Suppressor macrophage treated with lipopolysaccharide for 1 hour (primary cell): ENCODE measurements at regions not wholly inside any gene's neighbourhood (a gene's known extent, or its start where the extent isn't known, plus 50 kb on each side); places are given as distances from the start of the nearest gene placed in this dataset.

Source experiments
- DNase-seq, 3 donors: peaks; one replicate each; pipeline ENCODE4 v3.0.0-alpha.2; 2020 to 2022

DNA sequence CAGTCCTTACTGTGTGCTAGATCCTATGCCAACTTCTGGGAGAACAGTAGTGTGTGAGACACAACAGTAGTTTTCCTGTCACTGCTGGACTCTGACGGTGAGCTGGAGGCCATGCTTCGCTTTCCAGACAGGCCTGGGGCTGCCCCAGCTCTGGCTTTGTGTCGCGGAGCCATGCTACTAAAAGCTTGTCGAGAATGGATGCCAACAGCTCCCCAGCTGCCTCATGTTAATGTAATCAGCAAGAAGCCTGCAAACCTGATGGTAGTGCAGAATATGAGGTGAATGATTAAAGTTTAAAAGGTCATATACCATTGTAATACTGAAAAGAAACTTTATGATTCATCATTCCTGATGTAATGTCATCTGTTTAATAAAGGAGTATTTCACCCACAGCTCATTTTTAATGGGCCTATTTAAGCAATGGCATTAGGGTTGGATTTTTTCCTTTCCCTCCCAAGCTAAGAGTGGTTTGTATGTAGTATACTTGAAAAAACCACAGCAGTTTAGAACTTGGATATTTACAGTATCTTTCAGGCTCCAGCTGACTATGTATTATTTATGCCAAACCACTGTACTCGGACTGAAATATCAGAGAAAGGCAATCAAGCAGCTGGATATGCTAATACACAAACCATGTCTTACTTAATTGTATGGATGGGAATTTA is 343.0 kb downstream of the NUF2 start:
- DNase-seq: no peak

DNA sequence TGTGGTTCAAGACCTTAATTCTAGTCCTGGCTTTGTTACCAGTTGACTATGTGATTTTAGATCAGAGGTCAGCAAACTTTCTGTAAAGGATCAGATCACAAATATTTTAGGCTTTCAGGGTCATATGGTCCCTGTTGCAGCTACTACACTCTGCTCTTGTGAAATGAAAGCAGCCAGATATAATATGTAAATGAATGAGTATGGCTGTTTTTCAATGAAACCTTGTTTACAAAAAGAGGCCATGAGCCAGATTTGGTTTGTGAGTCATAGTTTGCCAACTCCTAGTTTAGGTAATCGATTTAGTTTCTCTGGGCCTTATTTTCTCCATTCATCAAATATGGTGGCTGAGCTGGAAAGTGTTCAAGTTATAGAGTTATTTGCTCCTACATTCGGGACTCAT is 346.7 kb downstream of the NUF2 start:
- no peak for DNase-seq

DNA sequence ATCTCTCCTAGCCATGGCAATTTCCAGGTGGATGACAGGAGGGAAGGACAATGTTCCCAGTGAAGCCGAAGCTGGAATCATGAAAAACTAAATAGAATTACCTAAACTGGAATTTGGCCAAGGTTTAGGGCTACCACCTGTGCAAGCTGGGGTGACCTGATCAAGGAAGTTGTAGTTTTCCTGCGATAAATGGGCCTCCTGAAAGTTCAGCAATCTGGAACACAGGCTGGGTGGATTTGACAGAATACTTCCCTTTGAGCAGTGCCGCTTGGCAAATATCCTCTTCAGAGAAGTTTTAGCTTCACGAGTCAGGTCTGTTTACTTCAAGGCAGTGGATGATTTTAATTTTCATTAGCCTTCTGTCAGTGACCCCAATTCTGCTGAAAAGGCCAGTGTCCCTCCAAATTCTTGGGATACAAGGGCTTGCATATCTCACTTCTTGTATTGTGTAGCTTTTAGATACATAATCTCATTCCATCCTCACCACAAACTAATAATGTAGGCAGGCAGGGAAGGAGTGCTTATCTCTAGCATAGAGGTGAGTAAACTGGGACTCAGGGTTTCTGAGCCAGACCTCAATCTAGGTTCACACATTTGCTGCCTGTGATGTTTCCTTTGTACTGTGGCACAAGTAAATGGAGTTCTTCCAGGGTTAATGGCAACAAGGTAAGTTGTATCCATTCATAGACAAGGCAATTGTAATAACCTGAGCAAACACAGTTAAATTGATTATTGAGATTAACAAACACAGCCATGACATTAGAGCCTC is 349.4 kb downstream of the NUF2 start:
- no peak for DNase-seq

DNA sequence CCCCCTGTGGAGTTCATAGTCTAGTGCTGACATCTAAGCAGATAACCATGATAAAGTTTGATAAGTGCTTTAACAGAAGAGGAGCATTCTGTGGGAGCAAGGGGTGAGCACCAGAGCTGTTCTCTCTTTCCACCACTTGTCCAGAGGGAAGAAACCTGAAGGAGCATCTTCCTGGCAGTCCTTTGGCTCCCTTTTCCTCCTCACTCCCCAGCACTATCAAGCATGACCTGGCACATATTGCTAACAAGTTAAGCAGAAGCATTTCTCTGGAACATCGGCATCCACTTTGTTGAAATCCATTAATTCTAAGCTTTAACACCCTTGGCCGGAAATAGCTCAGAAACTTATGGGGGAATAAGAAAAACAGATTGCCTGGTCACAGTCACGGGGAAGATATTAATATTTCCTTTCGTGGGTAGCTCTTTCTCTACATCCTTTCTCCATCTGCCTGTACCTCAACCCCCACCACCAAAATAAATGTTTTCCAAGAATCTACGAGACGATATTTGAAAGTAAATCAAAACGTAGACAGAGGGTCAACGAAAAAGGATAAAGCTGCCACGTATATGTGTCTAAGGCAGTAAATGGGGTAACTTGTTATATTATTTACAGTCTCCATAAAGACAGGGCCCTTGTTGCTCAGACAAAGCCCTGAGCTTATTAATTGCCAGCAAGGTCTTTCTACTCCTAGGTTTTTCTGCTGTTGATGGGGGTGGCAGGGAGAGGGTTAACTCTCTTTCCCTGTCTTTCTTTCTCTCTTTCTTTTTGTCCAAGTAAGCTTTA is 351.4 kb downstream of the NUF2 start:
- DNase-seq: no peak

DNA sequence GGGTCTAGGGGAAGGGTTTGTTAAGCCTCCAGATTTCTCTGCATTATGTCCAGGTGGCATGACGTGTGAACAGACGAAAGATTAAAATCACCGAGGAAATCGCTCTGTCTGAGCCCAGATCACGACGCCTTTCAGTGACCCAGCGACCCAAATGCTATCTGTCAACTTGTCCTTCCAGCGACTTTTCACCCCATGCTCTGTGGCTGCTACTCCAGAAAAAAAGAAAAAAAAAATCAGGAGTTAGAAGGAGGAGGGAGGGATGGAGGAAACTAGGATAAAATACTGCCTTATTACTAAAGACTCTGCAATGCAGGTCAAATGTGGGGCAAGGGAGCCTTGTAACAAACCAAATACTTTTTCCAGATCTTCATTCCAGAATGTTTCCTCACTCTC is 352.0 kb downstream of the NUF2 start:
- DNase-seq: no peak

DNA sequence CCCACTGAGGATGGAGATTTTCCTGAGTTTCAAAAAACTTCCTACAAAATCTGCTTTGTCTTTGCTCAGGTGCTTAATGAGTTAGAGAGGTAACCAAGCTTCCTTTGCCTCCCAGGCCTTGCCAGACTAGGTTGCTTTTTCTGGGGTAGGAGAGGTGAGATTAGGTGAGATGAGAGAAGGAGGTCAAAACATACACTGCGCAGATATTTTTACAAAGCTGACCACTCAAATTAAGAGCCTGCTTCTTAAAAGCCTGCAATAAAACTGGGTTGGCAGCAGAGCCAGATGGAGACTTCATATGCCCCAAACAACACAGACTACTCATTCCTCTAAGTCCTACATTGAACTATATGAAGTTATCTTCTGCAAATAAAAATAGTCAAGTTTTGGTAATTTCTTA is 352.5 kb downstream of the NUF2 start:
- DNase-seq: no peak

DNA sequence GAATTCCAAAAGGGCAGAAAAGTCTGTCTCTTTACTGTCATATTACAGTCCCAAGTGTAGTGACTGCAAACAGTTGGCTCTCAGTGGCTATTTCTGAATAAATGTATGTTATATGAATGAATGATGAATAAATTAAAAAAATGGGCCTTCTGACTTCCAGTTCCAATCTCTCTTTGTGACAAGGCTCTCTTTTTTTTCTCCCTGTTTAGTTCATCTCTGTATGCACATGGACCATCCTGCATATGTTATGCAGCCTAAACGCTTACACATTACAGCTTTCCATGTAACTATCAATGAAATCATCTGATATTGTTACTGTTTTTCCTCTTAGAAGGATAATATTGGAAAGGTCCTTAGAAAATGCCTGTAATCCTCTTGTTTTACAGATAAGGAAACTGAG is 363.0 kb downstream of the NUF2 start:
- DNase-seq: no peak

DNA sequence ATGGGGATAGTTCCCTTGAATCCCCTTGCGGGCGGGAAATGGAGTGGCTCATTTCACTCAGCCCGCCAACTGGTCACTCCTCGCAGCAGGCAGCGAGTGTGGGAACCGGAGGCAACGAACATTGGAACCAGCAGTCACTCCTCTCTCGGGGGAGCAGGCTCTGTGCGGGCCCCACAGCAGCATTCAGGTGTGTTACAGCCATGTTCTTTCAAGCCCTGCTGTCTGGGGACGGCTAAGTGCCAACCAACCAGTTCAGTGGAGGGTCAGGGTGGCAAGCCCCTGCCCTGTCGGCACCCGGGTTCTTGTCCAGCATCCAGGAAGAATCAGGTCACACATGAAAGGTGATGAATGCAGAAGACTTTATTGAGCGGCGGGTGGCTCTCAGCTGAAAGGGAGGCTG is 370.5 kb downstream of the NUF2 start:
- DNase-seq: no peak

DNA sequence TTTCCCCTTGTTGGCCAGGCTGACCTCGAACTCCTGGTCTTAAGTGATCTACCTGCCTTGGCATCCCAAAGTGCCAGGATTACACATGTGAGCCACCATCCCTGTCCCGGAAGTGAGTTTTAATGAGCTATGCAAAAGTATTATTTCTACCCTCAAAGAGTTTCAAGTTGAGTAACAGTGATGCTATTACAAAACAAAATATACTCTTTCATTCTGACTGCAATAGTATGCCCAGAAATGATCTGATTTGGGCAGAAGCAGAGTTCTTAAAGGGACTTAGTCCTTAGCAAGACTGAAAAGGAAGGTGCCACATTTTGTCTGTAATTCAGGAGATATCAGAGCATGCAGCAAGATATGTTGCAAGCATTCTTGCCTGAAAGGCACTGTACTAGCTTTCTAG is 375.4 kb downstream of the NUF2 start:
- no peak for DNase-seq

DNA sequence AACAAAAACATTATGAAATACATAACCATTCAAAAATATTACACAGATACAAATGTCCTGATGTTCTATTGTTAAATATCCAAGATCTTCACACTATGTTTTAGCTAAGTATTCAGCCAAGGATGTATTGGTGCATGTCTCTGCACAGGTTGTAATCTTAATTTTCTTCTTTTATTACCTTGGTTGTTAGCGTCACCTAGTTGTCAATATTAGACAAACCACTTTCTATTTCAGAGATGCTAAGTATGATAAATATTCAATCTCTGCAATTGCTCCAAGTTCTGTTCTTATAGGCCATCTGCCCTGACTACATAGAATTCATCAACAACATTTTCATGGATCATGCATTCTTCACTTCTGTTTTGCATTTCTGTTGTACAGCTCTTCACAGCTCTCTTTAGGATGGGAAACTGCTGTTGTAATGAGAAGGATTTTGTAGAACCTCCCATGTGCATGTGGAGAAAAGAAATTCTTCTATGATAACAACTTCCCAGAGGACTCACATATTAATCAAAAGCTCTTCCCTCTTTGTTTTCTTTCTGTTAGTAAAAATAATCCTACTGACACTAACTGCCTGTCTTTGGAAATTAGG is 380.1 kb downstream of the NUF2 start:
- DNase-seq: no peak

DNA sequence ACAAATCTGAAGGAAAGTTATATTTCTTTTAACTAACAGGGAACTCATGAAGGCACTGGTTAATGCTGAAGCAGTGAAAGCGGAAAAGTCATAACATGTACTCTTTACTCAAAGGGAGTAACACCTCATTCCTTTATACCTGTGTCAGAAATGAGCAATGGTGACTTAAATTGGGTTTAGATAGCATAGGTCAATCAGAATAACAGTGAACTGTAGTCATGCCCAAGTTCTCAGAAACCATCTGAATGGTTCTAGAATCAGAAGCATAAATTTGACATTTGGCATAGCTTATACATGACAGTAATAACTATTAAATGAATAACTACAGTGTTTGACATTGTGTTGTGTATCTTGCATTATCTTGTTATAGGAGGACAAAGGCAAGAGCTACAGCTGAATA is 382.0 kb downstream of the NUF2 start:
- DNase-seq: no peak

DNA sequence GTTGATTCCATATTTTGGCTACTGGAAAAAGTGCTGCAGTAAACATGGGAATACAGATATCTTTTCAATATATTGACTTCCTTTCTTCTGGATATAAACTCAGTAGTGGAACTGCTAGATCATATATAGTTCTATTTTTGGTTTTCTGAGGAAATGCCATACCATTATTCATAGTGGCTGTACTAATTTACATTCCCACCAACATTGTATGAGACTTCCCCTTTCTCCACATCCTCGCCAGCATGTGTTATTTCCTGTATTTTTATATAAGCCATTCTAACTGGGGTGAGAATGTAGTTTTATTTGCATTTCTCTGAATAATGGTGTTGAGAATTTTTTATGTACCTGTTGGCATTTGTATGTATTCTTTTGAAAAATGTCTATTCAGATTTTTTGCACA is 385.2 kb downstream of the NUF2 start:
- no peak for DNase-seq

DNA sequence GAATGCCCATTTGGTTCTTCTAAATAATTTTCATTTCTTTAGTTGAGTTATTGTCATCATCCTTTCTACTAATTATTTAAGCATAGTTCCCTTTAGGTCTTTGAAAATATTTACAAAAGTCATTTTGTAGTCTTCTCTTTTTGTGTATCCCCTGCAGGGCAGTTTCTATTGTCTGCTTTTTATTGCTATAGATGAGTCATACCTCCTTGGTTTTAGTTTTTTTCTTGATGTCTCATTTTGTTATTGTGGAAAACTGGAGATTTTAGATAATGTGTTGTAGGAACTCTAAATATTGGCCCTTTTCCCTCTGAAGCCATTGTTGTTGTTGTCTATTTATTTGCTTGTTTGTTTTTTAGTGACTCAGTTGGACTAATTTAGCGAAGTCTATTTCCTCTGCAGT is 387.9 kb downstream of the NUF2 start:
- no peak for DNase-seq

DNA sequence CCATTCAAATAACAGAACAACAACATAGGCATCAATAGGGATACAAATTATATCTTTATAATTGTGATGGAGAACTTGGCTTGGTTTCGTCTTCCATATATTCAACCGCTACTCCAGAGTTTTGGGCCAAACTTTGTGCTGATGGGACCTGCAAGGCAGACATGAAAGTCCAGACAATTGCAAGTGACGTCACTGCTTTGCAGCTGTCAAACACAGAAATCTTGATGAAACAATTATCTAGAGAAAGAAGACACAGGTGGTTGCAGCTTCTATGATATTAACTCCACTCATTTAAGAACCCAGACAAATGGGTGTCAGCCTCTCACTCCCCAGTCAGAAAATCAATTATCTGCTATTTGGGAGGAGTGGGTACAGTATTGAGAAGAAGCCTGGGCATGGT is 390.6 kb downstream of the NUF2 start:
- DNase-seq: no peak

DNA sequence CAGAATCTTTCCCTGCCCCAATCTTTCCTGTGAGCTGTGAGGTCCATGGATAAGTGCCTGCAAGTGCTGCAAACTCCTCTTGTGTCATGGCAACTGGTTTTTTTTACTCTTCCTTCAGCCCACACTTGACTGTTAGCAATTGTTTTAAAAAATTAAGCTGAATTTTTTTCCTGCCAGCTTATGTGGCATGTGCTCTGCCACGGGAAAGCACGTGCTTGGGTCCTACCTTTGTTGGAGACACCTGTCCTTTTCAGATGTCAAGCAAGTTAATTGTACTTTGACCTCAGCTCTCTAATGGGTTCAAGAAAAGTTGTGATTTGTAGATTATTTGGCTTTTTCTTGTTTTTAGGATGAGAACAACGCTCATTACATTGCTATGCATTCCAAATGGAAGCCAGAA is 398.5 kb downstream of the NUF2 start:
- no peak for DNase-seq

DNA sequence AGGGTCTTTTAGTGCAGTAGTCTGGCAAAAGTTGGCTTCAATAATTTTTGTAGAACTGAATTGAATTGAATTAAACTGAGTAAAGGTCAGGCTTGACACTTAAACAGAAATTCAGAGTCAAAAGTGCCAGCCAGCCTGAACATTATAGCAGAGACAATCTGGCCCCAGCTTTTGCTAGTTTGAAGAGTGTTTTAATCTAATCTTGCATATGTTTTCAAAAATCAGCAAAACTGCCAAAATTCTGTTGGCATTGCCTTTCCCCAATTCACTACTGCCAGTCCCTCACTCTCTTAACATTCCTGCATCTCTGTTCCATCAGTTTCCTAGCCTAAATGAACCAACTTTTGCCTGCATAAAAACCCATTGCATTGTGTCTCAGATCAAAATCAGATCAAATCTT is 403.8 kb downstream of the NUF2 start:
- DNase-seq: no peak

DNA sequence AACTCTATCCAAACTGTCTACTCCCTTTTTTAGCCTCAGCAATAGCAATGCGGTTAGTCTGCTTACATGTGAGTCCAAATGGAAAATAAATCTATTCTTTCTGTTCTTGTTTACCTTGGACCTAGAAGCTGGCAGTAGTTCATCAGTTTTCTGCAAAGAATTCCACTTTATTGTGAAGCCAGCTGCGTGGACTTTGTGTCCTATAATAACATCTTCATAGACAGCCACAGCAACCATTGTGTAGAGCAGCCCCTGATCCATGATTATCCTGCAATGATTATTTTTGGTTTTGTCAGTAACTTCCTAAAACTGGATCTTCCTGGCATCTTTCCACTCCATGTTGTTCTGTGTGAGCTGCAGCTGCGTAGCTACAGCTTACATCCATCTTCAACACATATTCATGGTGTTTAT is 408.7 kb downstream of the NUF2 start:
- no peak for DNase-seq

DNA sequence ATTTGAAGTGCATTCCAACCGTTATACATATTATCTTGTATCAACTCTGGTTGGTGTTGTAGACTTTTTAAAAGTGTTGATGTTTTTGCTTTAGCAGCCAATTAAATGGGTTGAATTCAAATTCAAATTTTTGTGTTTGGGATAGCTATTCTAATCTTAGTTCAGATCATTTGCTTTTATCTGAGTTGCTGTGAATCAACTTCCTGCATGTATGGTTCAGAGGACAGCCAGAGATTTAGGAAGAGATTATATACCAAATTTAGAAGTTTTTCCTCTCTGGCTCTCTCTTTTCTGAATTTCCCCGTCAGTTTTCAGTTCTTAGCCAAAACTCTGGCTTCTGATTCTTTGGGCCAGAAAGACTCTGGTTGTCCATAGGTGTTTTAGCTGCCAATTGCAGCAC is 415.5 kb downstream of the NUF2 start:
- no peak for DNase-seq

DNA sequence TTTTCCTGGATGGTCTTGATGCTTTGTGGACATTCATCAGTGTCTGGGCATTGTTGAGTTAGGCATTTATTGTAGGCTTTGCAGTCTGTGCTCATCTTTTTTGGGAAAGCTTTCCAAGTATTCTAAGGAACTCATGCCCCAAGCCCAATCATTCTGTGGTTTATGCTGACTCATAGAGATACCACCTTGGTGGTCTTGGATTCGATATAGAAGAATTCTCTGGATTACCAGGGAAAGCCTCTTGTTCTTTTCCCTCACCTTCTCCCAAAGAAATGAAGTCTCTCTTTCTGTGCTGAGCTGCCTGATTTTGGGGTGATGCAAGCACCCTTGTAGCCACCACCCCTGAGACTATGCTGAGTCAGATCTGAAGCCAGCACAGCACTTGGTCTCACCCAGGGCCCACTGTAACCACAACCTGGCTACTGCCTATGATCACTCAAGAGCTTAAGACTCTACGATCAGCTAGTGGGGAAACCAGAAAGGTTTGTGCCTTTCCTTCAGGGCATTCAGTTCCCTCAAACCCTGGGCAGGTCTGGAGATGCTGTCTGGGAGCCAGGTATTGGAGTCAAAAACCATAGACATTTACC is 422.6 kb downstream of the NUF2 start:
- DNase-seq: no peak

DNA sequence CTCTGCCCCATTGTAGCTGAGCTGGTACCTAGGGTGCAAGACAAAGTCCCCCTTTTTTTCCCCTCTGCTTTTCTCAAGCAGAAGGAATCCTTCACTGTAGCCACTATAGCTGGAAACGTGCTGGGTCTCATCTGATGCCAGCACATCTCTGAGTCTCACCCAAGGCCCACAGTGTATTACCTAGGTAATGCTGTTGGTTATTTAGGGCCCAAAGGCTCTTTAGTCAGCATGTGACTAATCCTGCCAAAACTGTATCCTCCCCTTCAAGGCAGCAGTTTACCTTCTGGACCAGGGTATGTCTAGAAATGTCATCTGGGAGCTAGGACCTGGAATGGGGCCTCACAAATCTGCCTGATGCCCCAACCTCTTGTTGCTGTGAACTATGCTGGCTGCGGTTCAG is 423.4 kb downstream of the NUF2 start:
- DNase-seq: no peak

DNA sequence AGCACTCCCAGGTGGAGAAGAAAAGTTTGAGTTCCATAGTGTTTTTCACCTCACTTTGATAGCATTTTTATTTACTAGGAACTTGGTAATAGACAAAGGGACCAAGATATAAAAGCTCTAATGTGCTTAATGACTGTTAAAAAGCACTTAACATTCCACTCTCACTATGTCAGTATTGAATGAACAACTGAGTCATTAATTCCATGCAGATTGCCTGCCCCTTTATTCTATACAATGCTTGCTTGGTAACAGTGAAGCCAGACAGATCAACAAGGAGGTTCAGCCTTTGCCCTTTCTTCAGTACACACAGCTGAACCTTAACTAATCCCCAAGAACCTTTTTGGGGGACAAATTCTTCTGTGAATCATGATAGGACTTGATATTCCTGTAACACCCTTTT is 425.5 kb downstream of the NUF2 start:
- DNase-seq: no peak

DNA sequence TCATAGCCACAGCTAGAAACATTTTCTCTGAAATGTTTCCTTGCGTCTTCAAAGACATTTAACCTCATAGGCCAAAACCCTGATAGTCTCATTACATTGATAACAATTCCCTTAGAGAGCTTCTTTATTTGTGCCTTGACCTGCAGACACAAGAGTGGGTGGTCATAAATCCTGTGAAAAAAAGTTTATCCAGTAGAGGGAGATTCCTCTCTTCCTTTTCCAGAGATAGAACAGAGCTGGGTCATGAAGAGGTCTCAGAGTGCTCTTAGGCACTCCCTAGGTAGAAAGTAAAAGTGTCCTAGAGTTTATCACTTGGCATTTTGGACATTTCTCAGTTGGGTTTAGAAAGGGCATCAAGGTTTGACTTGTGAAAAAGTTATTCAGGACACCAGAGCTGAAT is 426.1 kb downstream of the NUF2 start:
- DNase-seq: no peak

DNA sequence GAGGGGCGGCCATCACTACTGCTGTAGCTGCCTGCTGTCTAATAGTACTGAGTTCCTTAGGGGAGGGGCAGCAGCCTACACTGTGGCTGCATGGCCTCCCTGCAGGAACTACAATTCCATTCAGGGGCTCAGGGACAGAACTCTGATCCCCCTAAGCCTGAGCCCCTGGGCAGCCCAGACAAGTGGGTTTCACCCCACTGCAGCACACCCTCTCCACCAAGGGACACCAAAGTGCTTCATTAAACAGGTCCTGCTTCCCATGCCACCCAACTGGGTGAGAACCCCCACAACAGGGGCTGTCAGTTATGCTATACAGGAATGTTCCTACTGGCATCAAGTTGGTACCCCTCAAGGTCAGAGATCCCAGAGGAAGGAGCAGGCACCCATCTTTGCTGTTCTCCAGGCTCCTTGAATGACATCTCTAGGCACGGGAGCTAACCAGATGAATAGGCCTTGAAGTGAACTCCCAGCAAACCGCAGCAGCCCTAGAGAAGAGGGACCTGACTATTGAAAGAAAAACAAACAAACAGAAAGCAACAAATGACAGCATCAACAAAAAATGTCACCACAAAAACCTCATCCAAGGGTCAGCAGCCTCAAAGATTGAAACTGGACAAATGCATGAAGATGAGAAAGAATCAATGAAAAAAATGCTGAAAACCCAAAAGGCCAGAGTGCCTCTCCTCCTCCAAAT is 437.4 kb downstream of the NUF2 start:
- DNase-seq: no peak
